Fibroblast of the conjunctiva (primary cell): ENCODE measurements at regions not wholly inside any gene's neighbourhood (a gene's known extent, or its start where the extent isn't known, plus 50 kb on each side); places are given as distances from the start of the nearest gene placed in this dataset.
"Not testable (repeated sequence)": the region's sequence is repeated elsewhere in the genome, so short reads cannot be mapped to it uniquely, and the experiment has no call there.

Experiments used
- DNase-seq: peaks from one replicate; pipeline ENCODE4 v3.0.0-alpha.2; 2010; ENCODE audit warnings: low read depth

- DNase-seq, result no peak
Observed at GRCh38 chr10:36448760-36449691, 676.4 kb upstream of the ANKRD30A start.

- no peak for DNase-seq
Observed at GRCh38 chr10:36446881-36447280, 678.5 kb upstream of the ANKRD30A start.

GRCh38 chr10:36443233-36443632 lies 682.2 kb upstream of the ANKRD30A start:
- DNase-seq, result no peak

- DNase-seq, result no peak
Observed at GRCh38 chr10:36441557-36441956, 683.8 kb upstream of the ANKRD30A start.

GRCh38 chr10:36440539-36440938 lies 684.9 kb upstream of the ANKRD30A start:
- no peak for DNase-seq

- DNase-seq, result no peak
Observed at GRCh38 chr10:36437367-36437766, 688.0 kb upstream of the ANKRD30A start.

GRCh38 chr10:36428507-36428906 lies 696.9 kb upstream of the ANKRD30A start:
- no peak for DNase-seq

- DNase-seq, result no peak
Observed at GRCh38 chr10:36425131-36425797, 700.1 kb upstream of the ANKRD30A start.

GRCh38 chr10:36424502-36424901 lies 700.9 kb upstream of the ANKRD30A start:
- no peak for DNase-seq

- no peak for DNase-seq
Observed at GRCh38 chr10:36423821-36424248, 701.6 kb upstream of the ANKRD30A start.

- DNase-seq, result no peak
Observed at GRCh38 chr10:36421992-36422391, 703.4 kb upstream of the ANKRD30A start.

- DNase-seq, result no peak
Observed at GRCh38 chr10:36416513-36416912, 708.9 kb upstream of the ANKRD30A start.

GRCh38 chr10:36412942-36413341 lies 712.5 kb upstream of the ANKRD30A start:
- DNase-seq, result no peak

GRCh38 chr10:36400238-36400637 lies 725.2 kb upstream of the ANKRD30A start:
- not testable (repeated sequence) for DNase-seq

- no peak for DNase-seq
Observed at GRCh38 chr10:36393801-36394200, 731.6 kb upstream of the ANKRD30A start.

- no peak for DNase-seq
Observed at GRCh38 chr10:36391405-36391804, 734.0 kb upstream of the ANKRD30A start.

- DNase-seq, result no peak
Observed at GRCh38 chr10:36390221-36390620, 735.2 kb upstream of the ANKRD30A start.

- no peak for DNase-seq
Observed at GRCh38 chr10:36388166-36388565, 737.2 kb upstream of the ANKRD30A start.

GRCh38 chr10:36385693-36386092 lies 739.7 kb upstream of the ANKRD30A start:
- DNase-seq, result no peak

GRCh38 chr10:36383349-36383748 lies 741.3 kb upstream of the FZD8 start:
- no peak for DNase-seq

GRCh38 chr10:36381748-36382147 lies 739.7 kb upstream of the FZD8 start:
- no peak for DNase-seq

- no peak for DNase-seq
Observed at GRCh38 chr10:36380538-36380937, 738.4 kb upstream of the FZD8 start.

GRCh38 chr10:36375107-36375506 lies 733.0 kb upstream of the FZD8 start:
- no peak for DNase-seq
